Esophagus squamous epithelium (tissue), 4 donors: ENCODE measurements at regions not wholly inside any gene's neighbourhood (a gene's known extent, or its start where the extent isn't known, plus 50 kb on each side); places are given as distances from the start of the nearest gene placed in this dataset.

ENCODE experiments used
- POLR2A ChIP-seq, 4 donors: fragments of 450-650 bp; IDR thresholded peaks; one replicate each; pipeline ENCODE4 v1.6.1; 2017; ENCODE audit warnings: antibody characterized with exemption in 4 of 4, mild to moderate bottlenecking in 4 of 4, moderate library complexity in 3 of 4
- TF ChIP-seq, protein P1 (sequence below), 6 experiments: fragments of 450-650 bp in 4 of 6; fragments of 200-600 bp in 2 of 6; sonication (generic) in 2 of 6; IDR thresholded peaks; one replicate each; pipeline ENCODE4 v1.5.1; 2016 to 2019; ENCODE audit warnings: antibody characterized with exemption in 6 of 6, mild to moderate bottlenecking in 4 of 6, moderate library complexity in 4 of 6

DNA sequence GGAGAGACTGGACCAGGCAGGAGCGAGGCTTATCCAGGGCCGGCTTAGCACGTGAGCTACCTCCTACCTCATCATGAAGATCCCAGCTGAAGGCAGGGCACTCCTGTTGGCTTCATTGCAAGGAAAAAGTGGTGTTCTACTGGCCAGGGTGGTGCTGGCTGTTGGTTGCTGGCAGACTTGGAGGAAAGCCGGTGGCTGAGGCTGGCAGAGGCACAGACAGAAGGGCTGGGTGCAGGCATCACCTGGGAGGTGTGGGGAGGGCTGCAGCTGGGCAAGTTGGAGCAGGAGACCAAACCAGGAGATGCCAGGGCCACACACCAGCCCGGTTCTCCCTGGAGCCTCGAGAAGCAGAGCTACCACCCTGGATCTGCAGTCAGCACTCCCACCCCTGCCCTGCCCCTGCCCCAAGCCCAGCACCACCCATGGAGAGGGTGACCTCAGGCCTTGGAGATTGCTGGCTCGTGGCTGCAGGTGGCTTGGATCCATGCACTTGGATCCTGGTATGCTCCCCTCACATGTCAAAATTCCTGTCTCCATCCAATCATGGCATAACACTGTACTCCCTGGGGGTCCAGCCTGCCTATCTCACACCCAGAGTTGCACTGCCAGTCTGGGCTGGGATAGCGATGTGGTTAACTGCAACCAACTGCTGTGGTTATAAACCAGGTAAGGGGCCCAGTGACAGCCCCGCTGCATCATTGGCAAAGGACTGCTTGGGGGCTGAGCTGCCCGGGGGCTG, 49.7 kb downstream of the GLI2 start:
- TF ChIP-seq, protein P1, sequence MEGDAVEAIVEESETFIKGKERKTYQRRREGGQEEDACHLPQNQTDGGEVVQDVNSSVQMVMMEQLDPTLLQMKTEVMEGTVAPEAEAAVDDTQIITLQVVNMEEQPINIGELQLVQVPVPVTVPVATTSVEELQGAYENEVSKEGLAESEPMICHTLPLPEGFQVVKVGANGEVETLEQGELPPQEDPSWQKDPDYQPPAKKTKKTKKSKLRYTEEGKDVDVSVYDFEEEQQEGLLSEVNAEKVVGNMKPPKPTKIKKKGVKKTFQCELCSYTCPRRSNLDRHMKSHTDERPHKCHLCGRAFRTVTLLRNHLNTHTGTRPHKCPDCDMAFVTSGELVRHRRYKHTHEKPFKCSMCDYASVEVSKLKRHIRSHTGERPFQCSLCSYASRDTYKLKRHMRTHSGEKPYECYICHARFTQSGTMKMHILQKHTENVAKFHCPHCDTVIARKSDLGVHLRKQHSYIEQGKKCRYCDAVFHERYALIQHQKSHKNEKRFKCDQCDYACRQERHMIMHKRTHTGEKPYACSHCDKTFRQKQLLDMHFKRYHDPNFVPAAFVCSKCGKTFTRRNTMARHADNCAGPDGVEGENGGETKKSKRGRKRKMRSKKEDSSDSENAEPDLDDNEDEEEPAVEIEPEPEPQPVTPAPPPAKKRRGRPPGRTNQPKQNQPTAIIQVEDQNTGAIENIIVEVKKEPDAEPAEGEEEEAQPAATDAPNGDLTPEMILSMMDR (IDR thresholded peaks at IDR 0.05) = no peak
- no peak for TF ChIP-seq POLR2A (IDR thresholded peaks at IDR 0.05)
